Spleen (tissue), 7 donors: ENCODE measurements at regions not wholly inside any gene's neighbourhood (a gene's known extent, or its start where the extent isn't known, plus 50 kb on each side); places are given as distances from the start of the nearest gene placed in this dataset.

ENCODE experiments used
- CTCF ChIP-seq, 11 experiments: fragments of 200-600 bp in 7 of 11; fragments of 450-650 bp in 4 of 11; sonication (generic) in 4 of 11; IDR thresholded peaks in 8 of 11; conservative IDR thresholded peaks in 3 of 11; 1 replicate in 7 of 11; 2 replicates in 4 of 11; pipeline versions ENCODE4 v1.4.0 to v1.8.0; 2016 to 2021; ENCODE audit warnings: antibody characterized with exemption in 11 of 11, inconsistent platforms in 4 of 11, mild to moderate bottlenecking in 1 of 11
- POLR2A ChIP-seq, 3 donors: fragments of 450-650 bp; IDR thresholded peaks; one replicate each; pipeline ENCODE4 v1.5.1; 2017; ENCODE audit warnings: antibody characterized with exemption in 3 of 3, mild to moderate bottlenecking in 1 of 3
- donor health status: DM: no; HTN: no; CAD: no; lungs with moderate emphysema.
- donor health status: DM: no; HTN: no; CAD: no.
- donor health status: DM: no; HTN: no; CAD: no.

- TF ChIP-seq CTCF (IDR thresholded peaks at IDR 0.05 in 8 of 11, conservative IDR thresholded peaks at IDR 0.05 in 3 of 11) = no peak
- TF ChIP-seq POLR2A (IDR thresholded peaks at IDR 0.05) = no peak
Measured at GRCh38 chrY:17079887-17080286, 800.1 kb downstream of the CDY2B start.
